ENCODE measurements at regions not wholly inside any gene's neighbourhood (a gene's known extent, or its start where the extent isn't known, plus 50 kb on each side); places are given as distances from the start of the nearest gene placed in this dataset.
"Not testable (repeated sequence)": the region's sequence is repeated elsewhere in the genome, so short reads cannot be mapped to it uniquely, and the experiment has no call there.

- DNase-seq (ENCODE audit: low read depth), result no peak
Measured at GRCh38 chr18:11511434-11512095, 97.8 kb upstream of the SLC35G4 start.

- no peak for DNase-seq (ENCODE audit: low read depth)
Measured at GRCh38 chr18:11506856-11507255, 102.5 kb upstream of the SLC35G4 start.

- DNase-seq (ENCODE audit: low read depth), result no peak
Measured at GRCh38 chr18:11505993-11506392, 103.4 kb upstream of the SLC35G4 start.

- DNase-seq (ENCODE audit: low read depth), result no peak
Measured at GRCh38 chr18:11504962-11505361, 104.4 kb upstream of the SLC35G4 start.

- DNase-seq (ENCODE audit: low read depth), result no peak
Measured at GRCh38 chr18:11502368-11502767, 107.0 kb upstream of the SLC35G4 start.

- DNase-seq (ENCODE audit: low read depth), result no peak
Measured at GRCh38 chr18:11501352-11501751, 108.0 kb upstream of the SLC35G4 start.

GRCh38 chr18:11500153-11501122, 109.0 kb upstream of the SLC35G4 start:
- DNase-seq (ENCODE audit: low read depth), result no peak

- no peak for DNase-seq (ENCODE audit: low read depth)
Measured at GRCh38 chr18:11498821-11499220, 110.6 kb upstream of the SLC35G4 start.

- no peak for DNase-seq (ENCODE audit: low read depth)
Measured at GRCh38 chr18:11497585-11497984, 111.8 kb upstream of the SLC35G4 start.

- no peak for DNase-seq (ENCODE audit: low read depth)
Measured at GRCh38 chr18:11496526-11497172, 112.7 kb upstream of the SLC35G4 start.

- DNase-seq (ENCODE audit: low read depth), result no peak
Measured at GRCh38 chr18:11495441-11495840, 114.0 kb upstream of the SLC35G4 start.

- no peak for DNase-seq (ENCODE audit: low read depth)
Measured at GRCh38 chr18:11494107-11494506, 115.3 kb upstream of the SLC35G4 start.

GRCh38 chr18:11489266-11489899, 120.0 kb upstream of the SLC35G4 start:
- DNase-seq (ENCODE audit: low read depth), result no peak

GRCh38 chr18:11488175-11488574, 121.2 kb upstream of the SLC35G4 start:
- no peak for DNase-seq (ENCODE audit: low read depth)

GRCh38 chr18:11487390-11487789, 122.0 kb upstream of the SLC35G4 start:
- no peak for DNase-seq (ENCODE audit: low read depth)

- no peak for DNase-seq (ENCODE audit: low read depth)
Measured at GRCh38 chr18:11482271-11482670, 127.1 kb upstream of the SLC35G4 start.

GRCh38 chr18:11480692-11481091, 128.7 kb upstream of the SLC35G4 start:
- DNase-seq (ENCODE audit: low read depth), result no peak

- not testable (repeated sequence) for DNase-seq (ENCODE audit: low read depth)
Measured at GRCh38 chr18:11479031-11479430, 130.4 kb upstream of the SLC35G4 start.

- no peak for DNase-seq (ENCODE audit: low read depth)
Measured at GRCh38 chr18:11470941-11471340, 138.5 kb upstream of the SLC35G4 start.

GRCh38 chr18:11468617-11469016, 140.8 kb upstream of the SLC35G4 start:
- DNase-seq (ENCODE audit: low read depth), result no peak

GRCh38 chr18:11468120-11468519, 141.3 kb upstream of the SLC35G4 start:
- DNase-seq (ENCODE audit: low read depth), result no peak

GRCh38 chr18:11467611-11468010, 141.8 kb upstream of the SLC35G4 start:
- DNase-seq (ENCODE audit: low read depth), result no peak
